ENCODE measurements at regions not wholly inside any gene's neighbourhood (a gene's known extent, or its start where the extent isn't known, plus 50 kb on each side); places are given as distances from the start of the nearest gene placed in this dataset.
"Not testable (repeated sequence)": the region's sequence is repeated elsewhere in the genome, so short reads cannot be mapped to it uniquely, and the experiment has no call there.

DNA sequence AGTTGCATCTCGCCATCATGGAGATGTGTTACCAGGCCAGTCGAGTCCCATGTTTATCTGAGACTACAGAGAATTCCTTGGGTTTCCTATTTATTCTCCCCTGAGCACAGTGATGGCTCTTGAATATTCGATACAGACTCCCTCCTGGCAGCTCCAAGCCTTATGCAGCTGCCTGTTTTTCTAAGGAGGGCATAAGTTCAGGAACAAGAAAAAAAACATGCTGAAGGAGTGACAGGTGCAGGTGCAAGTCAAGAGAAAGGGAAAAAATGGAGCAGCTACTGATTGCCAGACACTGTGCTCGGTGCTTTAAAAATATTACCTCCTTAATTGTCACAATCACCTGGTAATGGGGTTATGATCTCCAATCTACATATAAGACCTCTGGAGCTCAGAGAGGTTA, 177.2 kb upstream of the DPP10 start:
- Mint-ChIP-seq H3K27ac (no peak overlapping the region), H3K4me3 (no peak overlapping the region), H3K27me3 (peaks cover 53% of the 10 kb centered on the region), H3K36me3 (ENCODE audit: low read depth) (no peaks in the 10 kb centered on the region), H3K4me1 (no peaks in the 10 kb centered on the region)
- DNase-seq (no peak), ATAC-seq (no peak)
- H3K9me3 ChIP-seq (ENCODE audit: control insufficient read depth, low read length, poor library complexity, severe bottlenecking), result no peaks in the 10 kb centered on the region

DNA sequence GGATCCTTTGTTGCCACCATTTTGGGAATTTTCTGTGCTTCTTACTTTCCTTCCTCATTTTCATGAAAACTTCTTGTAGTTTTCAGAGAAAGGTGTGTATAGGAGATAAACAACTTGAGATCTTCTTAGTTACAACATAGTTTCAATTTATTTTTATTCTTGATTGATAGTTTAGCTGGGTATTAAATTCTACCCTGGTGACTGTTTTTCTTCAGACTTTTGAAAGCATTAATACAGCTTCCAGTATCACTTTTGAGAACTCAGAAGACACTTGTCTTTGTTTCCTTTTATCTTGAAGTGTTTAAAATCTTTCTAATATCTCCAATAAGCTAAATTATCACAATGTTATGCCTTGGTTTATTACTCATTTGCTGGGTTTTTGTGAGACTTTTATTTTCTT, 167.5 kb upstream of the DPP10 start:
- H3K9me3 ChIP-seq (ENCODE audit: control insufficient read depth, low read length, poor library complexity, severe bottlenecking), result no peaks in the 10 kb centered on the region
- Mint-ChIP-seq H3K4me3 (no peak overlapping the region), H3K36me3 (ENCODE audit: low read depth) (no peaks in the 10 kb centered on the region), H3K27me3 (peaks cover 14% of the 10 kb centered on the region), H3K27ac (no peak overlapping the region), H3K4me1 (no peaks in the 10 kb centered on the region)
- ATAC-seq (no peak), DNase-seq (no peak)

DNA sequence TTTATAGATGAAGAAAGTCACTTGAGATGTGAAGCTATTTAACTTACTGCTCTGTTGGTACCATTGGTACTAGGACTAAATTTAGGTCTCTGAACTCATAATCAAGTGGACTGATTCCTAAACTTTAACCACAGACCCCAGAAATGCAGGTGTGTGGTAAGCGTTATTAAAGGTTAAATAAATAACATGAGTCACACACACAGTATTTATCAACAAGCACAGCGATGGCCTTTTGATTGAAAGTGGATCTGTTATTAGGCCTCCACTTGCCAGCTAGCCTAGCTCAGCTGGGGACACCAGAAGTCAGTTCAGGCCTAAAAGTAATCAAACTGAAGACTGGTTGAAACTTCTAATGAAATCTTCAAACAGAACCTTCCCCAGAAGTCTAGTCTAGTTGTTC, 161.3 kb upstream of the DPP10 start:
- Mint-ChIP-seq H3K4me3 (no peak overlapping the region), H3K4me1 (no peaks in the 10 kb centered on the region), H3K27me3 (peaks cover 14% of the 10 kb centered on the region), H3K27ac (no peak overlapping the region), H3K36me3 (ENCODE audit: low read depth) (no peaks in the 10 kb centered on the region)
- DNase-seq (no peak), ATAC-seq (no peak)
- H3K9me3 ChIP-seq (ENCODE audit: control insufficient read depth, low read length, poor library complexity, severe bottlenecking), result no peaks in the 10 kb centered on the region

DNA sequence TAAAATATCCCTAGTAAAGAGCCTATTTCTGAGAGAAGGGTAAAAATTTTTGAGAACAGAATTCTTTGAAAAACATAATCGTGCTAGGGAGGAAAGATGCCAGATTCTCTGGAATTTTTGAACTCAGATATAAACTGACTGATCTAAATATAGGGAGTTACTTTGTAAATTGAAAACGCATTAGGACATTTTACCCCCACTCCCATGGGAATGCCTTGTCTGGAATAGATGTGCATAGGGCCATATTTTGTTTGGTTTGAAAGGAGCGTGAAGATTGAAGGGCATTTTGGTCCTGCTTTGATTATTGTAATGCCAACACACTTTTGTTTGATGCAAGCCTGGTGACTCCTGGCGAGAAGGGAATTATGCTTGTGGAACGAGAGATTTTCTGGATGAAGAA, 158.7 kb upstream of the DPP10 start:
- no peak overlapping the region for H3K27ac Mint-ChIP-seq
- peaks cover 6% of the 10 kb centered on the region for H3K27me3 Mint-ChIP-seq

DNA sequence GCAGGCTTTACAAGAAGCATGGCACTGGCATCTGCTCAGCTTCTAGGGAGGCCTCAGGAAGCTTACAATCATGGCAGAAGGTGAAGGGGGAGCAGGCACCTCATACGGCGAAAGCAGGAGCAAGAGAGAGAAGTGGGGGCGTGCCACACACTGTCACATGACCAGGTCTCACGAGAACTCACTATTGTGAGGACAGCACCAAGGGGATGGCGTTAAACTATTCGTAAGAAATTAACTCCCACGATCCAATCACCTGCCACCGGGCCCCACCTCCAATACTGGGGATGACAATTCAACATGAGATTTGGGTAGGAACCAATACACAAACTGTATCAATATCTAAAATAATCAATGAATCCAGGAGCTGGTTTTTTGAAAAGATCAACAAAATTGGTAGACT, 156.0 kb upstream of the DPP10 start:
- no peaks in the 10 kb centered on the region for H3K36me3 Mint-ChIP-seq (ENCODE audit: low read depth)
- no peaks in the 10 kb centered on the region for H3K4me1 Mint-ChIP-seq
- no peaks in the 10 kb centered on the region for H3K27me3 Mint-ChIP-seq
- no peaks in the 10 kb centered on the region for H3K9me3 ChIP-seq (ENCODE audit: control insufficient read depth, low read length, poor library complexity, severe bottlenecking)
- H3K4me3 Mint-ChIP-seq, result no peak overlapping the region
- H3K27ac Mint-ChIP-seq, result no peak overlapping the region
- DNase-seq (no peak), ATAC-seq (no peak)

More for the DNA sequence above, 158.7 kb upstream of the DPP10 start:
- Mint-ChIP-seq H3K4me3 (no peak overlapping the region), H3K4me1 (no peaks in the 10 kb centered on the region), H3K36me3 (ENCODE audit: low read depth) (no peaks in the 10 kb centered on the region)
- ATAC-seq (no peak), DNase-seq (no peak)
- no peaks in the 10 kb centered on the region for H3K9me3 ChIP-seq (ENCODE audit: control insufficient read depth, low read length, poor library complexity, severe bottlenecking)

DNA sequence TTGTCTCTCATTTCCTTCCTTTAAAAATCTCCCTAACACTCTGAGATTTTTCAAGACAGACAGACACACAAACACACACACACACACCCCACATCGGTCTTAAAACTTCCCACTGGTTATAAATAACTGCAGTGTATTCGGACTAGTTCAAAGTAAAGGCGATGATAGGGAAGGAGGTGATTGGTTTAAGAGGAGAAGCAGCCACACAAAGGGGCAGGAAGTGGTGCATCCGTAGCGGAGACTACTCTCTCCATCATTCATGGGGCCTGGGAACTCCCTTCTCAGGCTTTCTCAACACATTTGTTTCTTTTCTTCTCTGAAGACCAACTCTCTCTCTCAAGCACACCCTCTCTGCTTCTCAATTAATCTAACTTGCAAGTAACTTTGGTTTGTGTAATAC, 149.1 kb upstream of the DPP10 start:
- H3K9me3 ChIP-seq (ENCODE audit: control insufficient read depth, low read length, poor library complexity, severe bottlenecking), result no peaks in the 10 kb centered on the region
- DNase-seq (no peak), ATAC-seq (no peak)
- H3K27me3 Mint-ChIP-seq, result peaks cover 29% of the 10 kb centered on the region
- no peaks in the 10 kb centered on the region for H3K4me1 Mint-ChIP-seq
- no peaks in the 10 kb centered on the region for H3K36me3 Mint-ChIP-seq (ENCODE audit: low read depth)
- no peak overlapping the region for H3K27ac Mint-ChIP-seq
- H3K4me3 Mint-ChIP-seq, result no peak overlapping the region

DNA sequence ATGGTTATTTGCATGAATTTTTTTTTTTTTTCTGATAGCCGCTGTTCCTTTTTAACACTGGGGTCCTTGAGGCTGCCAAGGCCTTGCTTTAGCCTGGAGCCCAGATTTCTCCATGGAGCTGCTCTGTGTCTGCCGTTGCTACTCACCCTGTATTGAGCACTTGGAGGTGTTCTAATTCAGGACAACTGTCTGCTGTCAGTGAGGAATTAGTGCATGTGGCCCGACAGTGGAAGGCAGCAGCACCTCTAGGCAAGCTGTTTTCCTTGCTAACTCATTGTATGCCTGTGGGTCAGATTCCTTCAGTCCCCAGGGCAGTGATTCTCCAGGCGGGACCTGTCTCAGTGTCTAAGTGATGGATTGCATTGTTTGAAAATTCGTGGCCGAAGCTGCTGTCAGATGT, 147.7 kb upstream of the DPP10 start:
- Mint-ChIP-seq H3K4me3 (no peak overlapping the region), H3K4me1 (no peaks in the 10 kb centered on the region)

DNA sequence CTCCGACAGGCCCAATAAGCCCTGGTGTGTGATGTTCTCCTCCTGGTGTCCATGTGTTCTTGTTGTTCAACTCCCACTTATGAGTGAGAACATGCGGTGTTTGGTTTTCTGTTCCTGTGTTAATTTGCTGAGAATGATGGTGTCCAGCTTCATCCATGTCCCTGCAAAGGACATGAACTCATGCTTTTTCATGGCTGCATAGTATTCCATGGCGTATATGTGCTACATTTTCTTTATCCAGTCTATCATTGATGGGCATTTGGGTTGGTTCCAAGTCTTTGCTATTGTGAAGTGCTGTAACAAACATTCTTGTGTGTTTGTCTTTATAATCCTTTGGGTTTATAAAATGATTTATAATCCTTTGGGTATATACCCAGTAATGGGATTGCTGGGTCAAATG, 142.1 kb upstream of the DPP10 start:
- not testable (repeated sequence) for H3K27me3 Mint-ChIP-seq; H3K4me3 Mint-ChIP-seq; H3K4me1 Mint-ChIP-seq; H3K27ac Mint-ChIP-seq; H3K36me3 Mint-ChIP-seq (ENCODE audit: low read depth); DNase-seq; ATAC-seq; H3K9me3 ChIP-seq (ENCODE audit: control insufficient read depth, low read length, poor library complexity, severe bottlenecking)

More for the DNA sequence above, 147.7 kb upstream of the DPP10 start:
- H3K27me3 Mint-ChIP-seq, result peaks cover 29% of the 10 kb centered on the region
- no peak overlapping the region for H3K27ac Mint-ChIP-seq
- H3K36me3 Mint-ChIP-seq (ENCODE audit: low read depth), result no peaks in the 10 kb centered on the region
- DNase-seq, result no peak
- H3K9me3 ChIP-seq (ENCODE audit: control insufficient read depth, low read length, poor library complexity, severe bottlenecking), result no peaks in the 10 kb centered on the region
- no peak for ATAC-seq

DNA sequence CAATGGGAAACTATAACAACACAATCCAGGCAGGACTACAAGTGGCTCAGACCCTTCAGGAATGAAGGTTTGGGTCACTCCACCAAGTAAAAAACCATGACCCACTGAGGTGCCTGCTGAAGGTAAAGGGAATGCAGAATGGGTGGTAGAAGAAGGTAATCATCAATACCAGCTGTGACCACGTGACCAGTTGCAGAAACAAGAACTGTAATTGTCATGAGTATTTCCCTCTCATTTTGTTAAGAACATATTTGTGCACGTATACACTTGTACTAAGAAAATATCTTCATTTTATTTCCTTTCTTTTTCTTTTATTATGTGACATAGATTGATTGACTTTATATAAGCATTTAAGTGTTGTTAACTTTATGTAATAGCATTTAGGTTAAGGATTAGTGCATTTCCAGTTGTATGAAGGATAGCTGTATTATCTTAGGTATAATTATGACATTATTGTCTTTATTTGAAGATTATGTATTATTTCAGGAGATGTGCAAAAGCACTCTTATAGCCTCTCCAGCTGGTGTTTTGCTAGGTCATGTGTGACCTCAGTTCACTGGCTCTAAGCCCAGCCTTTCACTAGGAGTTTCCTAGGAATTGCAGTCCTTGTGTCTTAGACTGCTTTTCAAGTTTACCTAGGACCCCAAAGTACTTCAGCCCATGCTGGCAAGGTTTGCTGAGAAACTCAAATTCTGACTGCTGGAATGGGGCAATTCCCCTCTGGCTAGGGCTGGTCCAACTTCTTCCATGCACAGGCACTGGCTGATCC, 125.7 kb upstream of the DPP10 start:
- H3K27ac Mint-ChIP-seq, result no peak overlapping the region
- H3K27me3 Mint-ChIP-seq, result peaks cover 17% of the 10 kb centered on the region
- H3K9me3 ChIP-seq (ENCODE audit: control insufficient read depth, low read length, poor library complexity, severe bottlenecking), result no peaks in the 10 kb centered on the region
- no peaks in the 10 kb centered on the region for H3K4me1 Mint-ChIP-seq
- no peaks in the 10 kb centered on the region for H3K36me3 Mint-ChIP-seq (ENCODE audit: low read depth)
- DNase-seq, result no peak
- no peak for ATAC-seq
- H3K4me3 Mint-ChIP-seq, result no peak overlapping the region

DNA sequence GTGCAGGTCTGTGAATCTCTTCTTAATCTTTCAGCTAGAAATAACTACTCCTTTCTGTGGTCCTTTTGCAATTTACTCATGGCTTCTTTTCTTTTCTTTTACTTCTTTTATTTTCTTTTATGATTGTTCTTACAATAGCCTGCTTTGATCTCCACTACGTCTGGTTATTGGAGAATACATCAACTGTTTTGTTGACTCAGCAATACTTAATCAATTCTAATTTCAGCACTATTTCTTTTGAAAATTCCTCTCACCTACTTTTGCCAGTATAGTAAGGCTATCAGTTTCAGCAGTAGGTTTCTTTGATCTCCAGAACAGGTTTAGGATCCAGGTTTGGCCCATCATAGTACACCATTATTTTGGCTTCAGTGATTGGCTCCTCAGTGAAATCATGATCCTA, 111.8 kb upstream of the DPP10 start:
- H3K27ac Mint-ChIP-seq, result no peak overlapping the region
- H3K36me3 Mint-ChIP-seq (ENCODE audit: low read depth), result no peaks in the 10 kb centered on the region
- no peak overlapping the region for H3K4me3 Mint-ChIP-seq
- no peaks in the 10 kb centered on the region for H3K9me3 ChIP-seq (ENCODE audit: control insufficient read depth, low read length, poor library complexity, severe bottlenecking)
- DNase-seq (no peak), ATAC-seq (no peak)
- H3K4me1 Mint-ChIP-seq, result no peaks in the 10 kb centered on the region
- H3K27me3 Mint-ChIP-seq, result peaks cover 24% of the 10 kb centered on the region

DNA sequence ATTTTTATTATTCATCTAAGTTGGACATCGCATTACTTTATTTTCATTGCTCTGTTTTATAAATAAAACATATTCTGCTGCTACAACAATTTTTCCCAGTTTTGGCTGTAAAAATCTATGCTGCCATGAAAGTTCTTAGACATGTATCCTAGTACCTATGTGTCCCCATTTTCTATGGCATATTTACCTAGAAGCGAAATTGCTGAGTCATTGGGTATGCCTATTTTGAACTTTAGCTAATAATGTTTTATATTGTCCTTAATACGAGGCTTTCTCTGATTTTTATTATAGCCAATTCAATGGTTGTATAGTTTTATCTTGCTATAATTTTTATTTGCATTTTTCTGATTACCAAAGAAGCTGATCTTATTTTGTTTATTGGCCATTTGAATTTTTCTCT, 110.5 kb upstream of the DPP10 start:
- H3K4me1 Mint-ChIP-seq, result no peaks in the 10 kb centered on the region
- H3K4me3 Mint-ChIP-seq, result no peak overlapping the region
- no peaks in the 10 kb centered on the region for H3K9me3 ChIP-seq (ENCODE audit: control insufficient read depth, low read length, poor library complexity, severe bottlenecking)
- H3K36me3 Mint-ChIP-seq (ENCODE audit: low read depth), result no peaks in the 10 kb centered on the region
- no peak overlapping the region for H3K27ac Mint-ChIP-seq
- ATAC-seq, result no peak
- no peak for DNase-seq
- peaks cover 24% of the 10 kb centered on the region for H3K27me3 Mint-ChIP-seq

DNA sequence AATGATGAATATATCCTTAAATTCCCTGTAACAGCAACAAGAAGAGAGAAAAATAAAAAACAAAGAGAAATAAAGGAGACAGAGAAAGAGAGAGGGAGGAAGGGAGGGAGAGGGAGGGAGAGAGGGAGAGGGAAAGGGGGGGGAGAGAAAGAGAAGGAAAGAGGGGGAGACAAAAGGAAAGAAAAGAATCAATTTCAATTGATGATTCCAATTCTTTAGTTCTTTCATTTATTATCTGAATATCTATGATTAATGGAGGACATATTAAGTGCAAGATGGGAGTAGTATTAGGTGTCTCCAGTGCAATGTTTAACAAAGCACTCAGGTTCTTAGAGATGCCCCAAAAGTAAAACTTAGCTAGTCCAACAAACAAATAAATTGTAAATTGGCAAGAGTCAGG, 97.2 kb upstream of the DPP10 start:
- H3K36me3 Mint-ChIP-seq (ENCODE audit: low read depth), result no peaks in the 10 kb centered on the region
- no peaks in the 10 kb centered on the region for H3K9me3 ChIP-seq (ENCODE audit: control insufficient read depth, low read length, poor library complexity, severe bottlenecking)
- H3K4me1 Mint-ChIP-seq, result no peaks in the 10 kb centered on the region
- no peak overlapping the region for H3K4me3 Mint-ChIP-seq
- DNase-seq, result no peak
- H3K27ac Mint-ChIP-seq, result no peak overlapping the region
- peaks cover 22% of the 10 kb centered on the region for H3K27me3 Mint-ChIP-seq
- no peak for ATAC-seq

DNA sequence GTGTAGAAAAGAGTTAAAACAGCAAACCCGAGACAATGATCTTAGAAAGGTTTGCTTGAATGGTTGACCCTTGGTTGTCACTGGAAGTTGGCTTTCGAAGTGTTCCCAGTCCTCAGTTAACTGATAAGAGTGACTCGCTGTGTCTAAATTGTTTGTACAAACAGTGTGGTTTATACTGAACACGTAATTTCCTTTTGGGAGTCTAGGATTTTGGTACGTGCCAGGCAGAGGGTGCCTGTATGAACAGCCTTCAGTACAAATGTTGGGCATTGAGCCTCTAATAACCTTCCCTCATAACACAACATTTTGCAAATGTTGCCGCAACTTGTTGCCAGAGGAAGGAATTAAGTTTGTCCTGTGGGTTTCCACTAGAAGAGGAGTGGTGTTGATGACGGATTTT, 95.8 kb upstream of the DPP10 start:
- no peaks in the 10 kb centered on the region for H3K9me3 ChIP-seq (ENCODE audit: control insufficient read depth, low read length, poor library complexity, severe bottlenecking)
- Mint-ChIP-seq H3K27me3 (peaks cover 22% of the 10 kb centered on the region), H3K4me1 (no peaks in the 10 kb centered on the region), H3K36me3 (ENCODE audit: low read depth) (no peaks in the 10 kb centered on the region), H3K4me3 (no peak overlapping the region), H3K27ac (no peak overlapping the region)
- ATAC-seq (no peak), DNase-seq (no peak)

DNA sequence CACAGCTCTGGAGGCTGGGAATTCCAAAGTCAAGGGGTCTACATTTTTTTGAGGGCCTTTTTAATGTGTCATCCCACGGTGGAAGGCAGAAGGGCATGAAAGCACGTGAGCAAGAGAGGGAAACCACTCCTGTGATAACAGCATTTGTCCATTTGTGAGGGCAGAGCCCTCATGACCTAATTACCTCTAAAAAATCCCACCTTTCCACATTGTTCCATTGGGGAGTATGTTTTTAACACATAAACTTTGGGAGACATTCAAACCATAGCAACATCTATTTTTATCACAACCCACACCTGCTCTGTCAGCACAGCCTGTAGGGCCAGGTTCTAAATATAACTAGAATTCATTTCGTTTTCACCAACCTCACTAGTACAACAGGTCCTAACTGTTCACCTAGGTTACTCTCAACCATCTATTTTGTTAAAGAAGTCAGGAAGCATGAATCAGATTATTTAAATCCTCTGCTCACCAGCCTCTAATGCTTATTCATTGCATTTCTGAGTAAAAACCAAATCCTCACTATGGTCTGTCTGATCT, 92.2 kb upstream of the DPP10 start:
- ATAC-seq, result no peak
- Mint-ChIP-seq H3K4me3 (no peak overlapping the region), H3K36me3 (ENCODE audit: low read depth) (no peaks in the 10 kb centered on the region), H3K27ac (no peak overlapping the region), H3K27me3 (peaks cover 6% of the 10 kb centered on the region), H3K4me1 (no peaks in the 10 kb centered on the region)
- H3K9me3 ChIP-seq (ENCODE audit: control insufficient read depth, low read length, poor library complexity, severe bottlenecking), result no peaks in the 10 kb centered on the region
- DNase-seq, result no peak

Data from T-helper 17 cell (primary cell).